GM18951 (cell line): ENCODE measurements at regions not wholly inside any gene's neighbourhood (a gene's known extent, or its start where the extent isn't known, plus 50 kb on each side); places are given as distances from the start of the nearest gene placed in this dataset.

Source experiments
- POLR2A ChIP-seq: IDR thresholded peaks from 4 replicates; pipeline ENCODE4 v1.6.1; 2011; ENCODE audit warnings: mild to moderate bottlenecking; ENCODE audit not compliant: insufficient read length, insufficient read depth; ENCODE audit errors: extremely low read depth
- in situ Hi-C: fragments of 300-500 bp; cut with MboI; formaldehyde crosslinking; loops from one replicate; pipeline ENCODE4 v1.12.0; 2022; ENCODE audit warnings: low sequenced_read_pairs, mixed read lengths, inconsistent platforms; ENCODE audit not compliant: unreplicated experiment

GRCh38 chr7:17056491-17057142, 174.8 kb upstream of the AGR3 start:
- no peak for TF ChIP-seq POLR2A
- in situ Hi-C loops: no loop called here

DNA sequence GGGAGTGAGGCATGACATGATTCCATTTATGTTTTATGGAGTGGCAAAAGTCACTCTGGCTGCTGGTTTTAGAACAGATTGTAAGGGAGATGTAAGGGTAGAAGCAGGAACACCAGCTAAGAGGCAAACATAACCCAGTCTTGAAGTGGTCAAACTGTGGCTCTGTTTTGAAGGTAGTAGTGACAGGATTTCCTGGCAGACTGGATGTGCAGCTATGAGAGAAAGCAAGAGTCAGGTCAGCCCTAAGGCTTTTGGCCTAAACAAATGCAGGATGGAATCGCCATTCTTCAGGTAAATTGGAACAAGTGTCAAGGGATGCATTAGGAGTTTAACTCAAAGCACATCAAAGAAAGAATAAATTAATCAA, 175.3 kb upstream of the AGR3 start:
- in situ Hi-C loops: no loop called here
- TF ChIP-seq POLR2A: no peak

- no peak for TF ChIP-seq POLR2A
- in situ Hi-C loops: no loop called here
Measured at GRCh38 chr7:17058568-17058967, 176.8 kb upstream of the AGR3 start.

DNA sequence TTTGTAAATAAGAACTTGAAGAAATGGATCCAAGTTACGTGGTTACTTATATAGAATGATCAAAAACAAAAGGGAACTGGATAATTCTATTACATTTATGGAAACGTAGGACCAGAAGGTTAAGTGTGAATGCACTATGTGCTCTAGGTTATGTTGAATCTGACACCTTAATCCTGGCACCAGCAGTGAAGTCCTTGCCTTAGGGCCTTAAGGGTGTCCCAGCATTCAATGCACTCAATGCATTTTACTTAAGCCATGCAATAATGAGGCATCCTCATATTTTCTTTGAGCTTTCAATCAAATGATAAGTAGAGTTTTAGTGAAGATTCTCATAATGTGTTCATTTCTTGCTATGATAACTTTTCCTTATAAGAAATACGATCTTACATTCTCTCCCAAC, 178.3 kb upstream of the AGR3 start:
- TF ChIP-seq POLR2A: no peak
- in situ Hi-C loops: no loop called here

- in situ Hi-C loops: no loop called here
- no peak for TF ChIP-seq POLR2A
Measured at GRCh38 chr7:17061443-17061842, 179.7 kb upstream of the AGR3 start.

- no peak for TF ChIP-seq POLR2A
- in situ Hi-C loops: no loop called here
Measured at GRCh38 chr7:17062151-17063044, 180.6 kb upstream of the AGR3 start.

GRCh38 chr7:17063045-17063383, 181.2 kb upstream of the AGR3 start:
- TF ChIP-seq POLR2A: no peak
- in situ Hi-C loops: no loop called here

- in situ Hi-C loops: no loop called here
- TF ChIP-seq POLR2A: no peak
Measured at GRCh38 chr7:17067691-17068090, 185.9 kb upstream of the AGR3 start.

DNA sequence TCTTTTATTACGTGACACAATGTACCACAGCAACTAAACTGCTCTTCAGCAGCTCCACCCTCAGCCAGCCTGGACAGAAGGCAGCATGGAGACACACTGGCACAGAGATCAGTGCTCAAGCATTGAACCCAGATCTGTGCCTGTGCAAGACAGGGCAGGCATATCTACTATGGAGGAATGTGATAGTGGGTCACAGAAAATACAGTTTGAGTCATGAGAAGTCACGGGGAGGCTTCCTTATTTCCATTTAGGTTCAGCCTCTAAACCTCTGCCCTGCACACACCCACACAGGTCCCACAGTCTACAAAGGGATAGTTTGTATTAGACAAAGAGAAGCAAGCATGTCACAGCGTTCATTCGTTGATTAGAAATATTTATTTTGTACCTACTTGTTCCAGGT, 187.4 kb upstream of the AGR3 start:
- no peak for TF ChIP-seq POLR2A
- in situ Hi-C loops: no loop called here

- no peak for TF ChIP-seq POLR2A
- in situ Hi-C loops: no loop called here
Measured at GRCh38 chr7:17070231-17070708, 188.5 kb upstream of the AGR3 start.

- in situ Hi-C loops: no loop called here
Measured at GRCh38 chr7:17071866-17072265, 190.1 kb upstream of the AGR3 start.

DNA sequence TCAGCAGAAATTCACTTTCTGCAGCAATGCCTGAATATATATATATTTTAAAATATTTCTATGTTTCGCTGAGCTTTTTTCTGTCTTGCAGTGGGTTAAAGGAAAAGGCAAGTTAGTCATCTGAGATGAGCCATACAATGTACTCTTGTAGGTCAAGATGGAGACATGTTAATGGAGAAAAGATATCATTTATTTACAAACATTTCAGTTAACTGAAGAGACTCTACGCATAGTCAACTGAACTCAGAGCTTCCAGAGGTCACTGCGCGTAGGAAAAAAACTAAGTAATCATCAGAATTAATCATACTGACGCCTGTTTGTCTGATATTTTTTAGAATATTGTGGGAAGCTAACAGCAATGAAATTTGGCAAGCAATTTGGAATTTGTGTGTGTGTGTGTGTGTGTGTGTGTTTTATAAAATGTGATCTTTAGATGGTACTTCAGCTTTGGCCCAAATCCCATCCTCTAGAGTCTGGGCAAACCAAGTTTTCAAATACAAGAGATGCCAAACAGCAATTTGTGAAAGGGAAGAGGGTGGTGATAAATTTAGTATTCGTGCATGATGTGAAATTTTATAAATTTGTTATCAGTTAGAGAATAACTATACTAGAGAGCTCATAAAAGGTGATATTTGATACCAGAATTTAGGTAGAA, 193.9 kb upstream of the AGR3 start:
- in situ Hi-C loops: no loop called here
- TF ChIP-seq POLR2A: no peak

More at GRCh38 chr7:17071866-17072265, 190.1 kb upstream of the AGR3 start:
- TF ChIP-seq POLR2A: no peak

GRCh38 chr7:17078298-17078697, 196.5 kb upstream of the AGR3 start:
- no peak for TF ChIP-seq POLR2A
- in situ Hi-C loops: no loop called here

- no peak for TF ChIP-seq POLR2A
- in situ Hi-C loops: no loop called here
Measured at GRCh38 chr7:17083392-17084165, 201.8 kb upstream of the AGR3 start.

DNA sequence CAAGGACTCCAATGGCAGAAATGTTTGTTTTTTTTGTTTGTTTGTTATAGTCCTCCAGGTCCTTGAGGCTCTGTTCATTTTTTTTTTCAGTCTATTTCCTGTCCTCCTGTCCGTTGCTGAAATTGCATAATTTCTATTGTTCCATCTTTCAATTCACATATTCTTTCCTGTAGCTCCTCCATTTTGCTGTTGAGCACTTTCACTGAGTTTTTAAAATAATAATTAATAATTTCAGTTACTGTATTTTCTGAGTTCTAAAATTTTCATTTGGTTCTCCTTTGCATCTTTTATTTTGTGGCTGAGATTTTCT, 202.3 kb upstream of the AGR3 start:
- in situ Hi-C loops: no loop called here
- no peak for TF ChIP-seq POLR2A
